G401.6 (cell line): ENCODE measurements at regions not wholly inside any gene's neighbourhood (a gene's known extent, or its start where the extent isn't known, plus 50 kb on each side); places are given as distances from the start of the nearest gene placed in this dataset.
"Not testable (repeated sequence)": the region's sequence is repeated elsewhere in the genome, so short reads cannot be mapped to it uniquely, and the experiment has no call there.

ENCODE experiments used
- FAIRE-seq: peaks from 2 replicates; lab custom pipeline; 2012; peaks lifted over from hg19 to GRCh38; lab: Jason Lieb, UNC

DNA sequence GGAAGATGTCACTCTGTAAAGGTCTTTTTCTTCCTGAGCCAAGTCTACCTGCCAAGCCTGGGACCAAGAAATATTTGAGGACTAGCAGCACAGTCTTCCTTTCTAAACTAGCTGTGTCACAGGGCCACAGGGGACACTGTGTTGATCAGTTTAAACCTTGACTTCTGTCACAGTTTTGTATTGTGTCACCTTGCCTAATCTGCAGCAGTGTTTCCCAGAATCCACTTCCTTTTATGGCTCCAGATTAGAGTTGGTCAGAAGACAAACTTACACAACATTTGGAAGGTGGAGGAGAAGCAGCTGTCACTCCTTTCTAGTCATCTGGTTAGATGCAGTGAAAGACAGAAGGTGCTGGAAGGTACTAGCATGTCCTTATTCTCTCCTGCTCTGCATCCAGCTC is 143.1 kb upstream of the BCOR start:
- FAIRE-seq = no peak

DNA sequence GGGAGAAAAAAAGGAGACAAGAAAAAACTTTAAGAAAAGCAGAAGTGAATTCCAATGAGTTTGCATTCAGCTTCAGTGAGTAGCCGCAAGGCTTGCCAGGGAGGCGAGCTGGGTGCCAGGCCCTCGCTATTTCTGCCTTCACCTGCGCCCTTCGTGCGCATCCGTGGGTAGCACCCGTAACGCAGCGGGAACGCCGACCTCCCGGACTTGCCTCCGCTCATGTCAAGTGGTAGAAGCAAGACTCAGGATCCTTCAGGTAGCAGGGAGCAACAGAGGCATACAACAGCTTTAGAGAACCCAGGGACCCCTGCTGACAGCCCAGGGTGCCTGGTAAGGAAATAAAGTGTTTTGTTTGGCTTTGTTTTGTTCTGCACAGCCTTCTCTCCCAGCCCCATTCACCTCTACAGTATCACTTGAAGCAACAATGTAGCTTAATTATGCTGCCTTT is 140.0 kb upstream of the BCOR start:
- FAIRE-seq = no peak

DNA sequence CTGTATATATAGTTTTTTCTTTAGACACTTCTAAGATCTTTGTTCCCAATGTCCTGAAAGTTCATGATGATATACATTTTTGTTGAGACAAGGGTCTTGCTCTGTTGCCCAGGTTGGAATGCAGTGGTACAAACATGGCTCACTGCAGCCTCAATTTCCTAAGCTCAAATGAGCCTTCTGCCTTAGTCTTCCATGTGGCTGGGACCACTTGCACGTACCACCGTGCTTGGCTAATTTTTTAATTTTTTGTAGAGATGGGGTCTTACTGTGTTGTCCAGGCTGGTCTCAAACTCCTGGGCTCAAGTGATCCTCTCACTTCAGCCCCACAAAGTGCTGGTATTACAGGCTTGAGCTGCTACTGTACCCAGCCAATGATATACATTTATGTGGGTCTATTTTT is 132.9 kb upstream of the BCOR start:
- FAIRE-seq = no peak

DNA sequence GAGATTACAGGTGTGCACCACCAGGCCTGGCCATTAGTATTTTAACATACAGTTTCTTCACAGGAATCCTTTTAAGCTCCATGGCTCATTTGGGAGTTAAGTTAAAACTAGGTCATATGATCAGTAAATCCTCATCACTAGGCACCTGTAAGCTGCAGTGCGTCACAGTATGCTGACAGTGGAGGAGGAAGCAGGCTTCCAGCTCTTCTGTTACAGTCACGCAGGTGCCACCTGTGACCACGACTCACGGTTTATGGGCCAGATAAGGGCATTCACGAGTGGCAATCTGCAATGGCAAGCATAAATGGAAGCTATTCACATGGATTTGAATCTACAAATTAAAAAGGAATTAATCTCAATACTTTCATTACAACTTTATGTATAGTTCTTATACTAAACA is 129.4 kb upstream of the BCOR start:
- no peak for FAIRE-seq

DNA sequence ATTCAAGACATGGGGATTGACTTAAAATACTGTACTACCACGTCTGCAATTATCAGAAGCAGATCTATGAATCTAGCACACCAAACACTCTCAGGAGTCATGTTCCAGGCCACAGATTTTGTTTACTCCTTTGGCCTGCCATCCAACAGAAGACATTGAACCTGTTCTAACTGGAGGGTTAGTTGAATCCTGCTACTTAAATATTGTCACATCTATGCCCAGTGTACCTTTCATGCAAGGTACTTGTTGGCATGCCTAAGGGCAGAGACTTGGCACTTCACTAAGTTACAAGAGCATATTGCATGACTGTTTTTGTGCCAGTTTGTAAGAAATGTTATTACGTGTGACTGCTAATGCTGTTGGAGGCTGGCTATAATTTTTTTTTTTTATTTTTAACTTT is 126.9 kb upstream of the BCOR start:
- FAIRE-seq = no peak

GRCh38 chrX:40222612-40223011 is 124.9 kb upstream of the BCOR start:
- not testable (repeated sequence) for FAIRE-seq

- FAIRE-seq = no peak
These were observed 115.3 kb upstream of the BCOR start for GRCh38 chrX:40213092-40213491.

GRCh38 chrX:40209951-40210617 is 112.3 kb upstream of the BCOR start:
- FAIRE-seq = no peak

GRCh38 chrX:40207626-40208025 is 109.9 kb upstream of the BCOR start:
- no peak for FAIRE-seq

DNA sequence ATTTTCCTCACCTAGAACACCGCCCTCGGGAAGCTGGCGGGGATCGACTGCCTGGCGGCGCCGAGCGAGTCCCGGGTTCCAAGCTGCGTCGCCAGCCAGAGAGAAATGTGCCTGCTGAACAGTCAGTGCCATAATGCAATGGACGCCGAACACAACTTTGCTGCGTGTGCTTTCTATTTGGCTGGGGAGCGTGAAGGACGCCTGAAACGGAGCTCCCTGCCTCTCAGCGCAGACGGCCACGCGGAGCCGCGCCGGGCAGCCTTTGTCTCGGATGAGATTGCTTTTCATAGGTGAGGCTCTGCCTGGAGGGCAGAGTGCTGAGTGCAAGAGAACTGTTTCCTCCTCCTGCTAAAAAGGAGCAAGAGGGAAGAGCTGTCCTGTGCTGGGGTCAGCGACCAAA is 107.7 kb upstream of the BCOR start:
- no peak for FAIRE-seq

DNA sequence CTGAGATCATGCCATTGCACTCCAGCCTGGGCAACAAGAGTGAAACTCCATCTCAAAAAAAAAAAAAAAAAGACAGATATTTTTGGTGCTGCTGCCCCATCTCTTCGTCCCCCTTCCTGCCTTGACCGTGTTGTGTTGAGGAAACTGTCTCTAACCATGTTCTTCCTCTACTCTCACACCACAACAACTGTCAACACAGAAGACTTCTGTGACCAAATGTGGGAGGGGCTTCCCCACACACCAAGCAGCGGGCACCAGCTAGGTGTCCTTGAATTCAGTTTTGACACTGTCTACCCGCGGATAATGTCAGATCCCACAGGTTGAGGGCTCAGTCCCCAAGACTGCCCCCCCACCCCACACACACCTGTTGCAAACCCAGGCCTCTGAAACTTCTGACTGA is 104.7 kb upstream of the BCOR start:
- FAIRE-seq = no peak

GRCh38 chrX:40201329-40201885 is 103.6 kb upstream of the BCOR start:
- FAIRE-seq = no peak

DNA sequence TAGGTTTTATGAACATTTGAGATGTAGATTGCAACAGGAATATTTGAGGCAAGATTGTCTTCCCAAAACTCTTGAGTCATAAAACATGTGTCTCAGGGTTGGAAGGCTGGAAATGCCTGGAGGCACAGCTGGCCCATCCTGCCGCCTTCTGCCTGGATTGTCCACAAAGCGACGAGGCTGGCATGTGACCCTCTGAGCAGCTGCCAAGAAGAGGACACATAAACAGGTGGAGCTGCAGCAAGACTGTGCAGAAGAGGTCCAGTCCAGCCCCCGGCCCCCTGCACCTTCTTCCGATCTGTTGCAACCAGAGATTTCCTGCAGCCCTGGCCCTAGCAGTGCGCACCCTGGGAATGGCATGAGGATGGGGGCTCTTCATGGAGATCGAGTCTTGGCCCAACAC is 101.9 kb upstream of the BCOR start:
- no peak for FAIRE-seq

- FAIRE-seq = no peak
These were observed 99.3 kb upstream of the BCOR start for GRCh38 chrX:40197071-40197470.

DNA sequence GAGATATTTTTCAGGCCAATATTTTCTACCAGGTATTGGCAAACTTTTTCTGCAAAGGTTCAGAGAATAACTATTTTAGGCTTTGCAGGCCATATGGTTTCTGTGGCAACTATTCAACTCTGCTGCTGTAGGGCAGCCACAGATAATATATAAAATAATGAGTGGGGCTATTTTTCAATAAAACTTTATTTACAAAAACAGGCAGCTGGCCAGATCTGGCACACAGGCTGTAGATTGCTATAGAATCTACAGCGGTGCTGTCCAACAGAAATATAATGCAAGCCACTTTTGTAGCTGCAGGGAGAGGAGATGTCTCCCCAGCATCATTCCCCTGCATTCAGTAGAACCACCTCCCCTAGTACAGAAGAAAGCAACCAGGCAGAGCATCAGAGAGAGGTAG is 97.6 kb upstream of the BCOR start:
- FAIRE-seq = no peak

DNA sequence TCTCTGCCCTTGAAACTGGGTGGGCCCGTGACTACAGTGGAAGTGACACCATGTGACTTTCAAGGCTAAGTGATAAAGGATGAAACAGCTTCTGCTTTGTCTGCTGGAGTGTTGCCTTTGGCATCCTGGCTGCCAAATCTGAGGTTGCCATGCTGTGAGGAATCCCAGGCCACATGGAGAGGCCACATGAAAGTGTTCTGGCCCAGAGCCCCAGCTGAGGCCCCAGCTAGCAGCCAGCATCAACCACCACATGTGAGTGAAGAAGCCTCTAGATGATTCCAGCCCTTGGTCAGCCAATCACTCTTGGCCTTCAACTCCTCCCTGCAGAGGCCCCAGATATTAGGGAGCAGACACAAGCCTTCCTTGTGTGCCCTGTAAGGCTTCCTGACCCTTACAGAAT is 94.4 kb upstream of the BCOR start:
- FAIRE-seq = no peak

DNA sequence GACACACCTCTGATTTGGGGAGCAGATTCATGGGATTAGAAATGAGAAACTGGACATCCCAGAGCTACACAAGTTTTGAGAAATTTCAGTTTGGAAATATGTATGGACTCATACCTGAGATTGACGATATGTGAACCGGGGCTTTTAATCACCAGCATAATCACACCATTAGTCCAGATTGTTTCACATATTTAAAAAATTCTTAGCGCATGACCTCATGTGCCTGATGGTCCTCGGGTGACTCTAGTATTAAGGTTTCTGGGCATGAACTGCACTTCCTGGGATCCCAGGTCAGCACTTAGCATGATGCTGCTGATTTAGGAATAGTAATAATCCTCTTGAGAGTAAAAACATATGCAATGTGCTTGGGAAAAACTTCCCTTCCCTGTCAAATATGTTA is 91.9 kb upstream of the BCOR start:
- FAIRE-seq = no peak

GRCh38 chrX:40188573-40189417 is 91.0 kb upstream of the BCOR start:
- no peak for FAIRE-seq

GRCh38 chrX:40184968-40185367 is 87.2 kb upstream of the BCOR start:
- FAIRE-seq = no peak

DNA sequence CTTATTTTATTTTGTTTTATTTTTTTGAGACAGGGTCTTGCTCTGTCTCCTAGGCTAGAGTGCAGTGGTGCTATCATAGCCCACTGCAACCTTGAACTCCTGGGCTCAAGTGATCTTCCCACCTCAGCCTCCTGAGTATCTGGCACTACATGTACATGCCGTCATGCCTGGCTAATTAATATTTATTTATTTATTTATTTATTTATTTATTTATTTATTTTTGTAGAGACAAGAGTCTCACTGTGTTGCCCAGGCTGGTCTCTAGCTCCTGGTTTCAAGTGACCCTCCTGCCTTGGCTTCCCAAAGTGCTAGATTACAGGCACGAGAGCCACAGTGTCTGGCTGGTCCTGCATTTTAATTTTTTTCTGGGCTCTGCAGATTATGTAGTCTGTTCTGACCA is 84.9 kb upstream of the BCOR start:
- no peak for FAIRE-seq

- no peak for FAIRE-seq
These were observed 84.3 kb upstream of the BCOR start for GRCh38 chrX:40182095-40182494.

DNA sequence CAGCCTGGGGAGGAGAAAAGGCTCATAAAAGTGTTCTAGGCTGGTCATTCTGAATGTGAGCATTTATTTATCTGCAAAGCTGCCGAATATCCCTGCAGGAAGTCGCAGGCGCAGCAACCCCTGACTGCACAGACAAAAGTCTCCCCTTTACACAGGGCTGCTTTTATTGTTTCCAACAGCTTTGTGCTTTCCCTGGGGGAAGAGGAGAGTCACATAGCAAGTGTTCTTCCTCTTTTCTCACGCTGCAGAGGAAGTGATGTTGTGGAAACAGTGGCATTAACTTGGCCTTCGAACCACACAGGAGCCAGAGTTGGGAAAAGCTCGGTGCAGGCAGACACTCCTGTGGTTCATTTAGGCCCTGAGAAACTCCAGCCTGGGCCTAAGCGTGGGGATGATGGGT is 81.5 kb upstream of the BCOR start:
- no peak for FAIRE-seq

GRCh38 chrX:40177942-40178715 is 80.4 kb upstream of the BCOR start:
- FAIRE-seq = no peak
